CD4-positive, alpha-beta T cell treated with Interferon alpha-2 for 1 hour (primary cell): ENCODE measurements at regions not wholly inside any gene's neighbourhood (a gene's known extent, or its start where the extent isn't known, plus 50 kb on each side); places are given as distances from the start of the nearest gene placed in this dataset.
"Not testable (repeated sequence)": the region's sequence is repeated elsewhere in the genome, so short reads cannot be mapped to it uniquely, and the experiment has no call there.

Experiments used
- DNase-seq, 2 donors: peaks; one replicate each; pipeline ENCODE4 v3.0.0-alpha.2; 2020 to 2022

GRCh38 chr6:44049989-44050871 is 77.0 kb downstream of the MRPL14 start:
- DNase-seq = no peak

GRCh38 chr6:44049163-44049988 is 77.9 kb downstream of the MRPL14 start:
- DNase-seq = no peak

GRCh38 chr6:44048277-44048676 is 79.0 kb downstream of the MRPL14 start:
- DNase-seq = no peak

GRCh38 chr6:44047801-44048200 is 79.5 kb downstream of the MRPL14 start:
- DNase-seq = no peak

GRCh38 chr6:44047179-44047546 is 80.1 kb downstream of the MRPL14 start:
- DNase-seq = no peak

GRCh38 chr6:44046516-44047178 is 80.6 kb downstream of the MRPL14 start:
- DNase-seq = no peak

- DNase-seq = no peak
These were observed 81.6 kb downstream of the MRPL14 start for GRCh38 chr6:44045672-44046015.

- no peak for DNase-seq
These were observed 82.1 kb downstream of the MRPL14 start for GRCh38 chr6:44044940-44045671.

GRCh38 chr6:44044154-44044539 is 83.1 kb downstream of the MRPL14 start:
- DNase-seq = no peak

- no peak for DNase-seq
These were observed 83.6 kb downstream of the MRPL14 start for GRCh38 chr6:44043479-44044153.

- no peak for DNase-seq
These were observed 84.2 kb downstream of the MRPL14 start for GRCh38 chr6:44042989-44043478.

GRCh38 chr6:44042261-44042988 is 84.8 kb downstream of the MRPL14 start:
- DNase-seq = no peak

GRCh38 chr6:44041461-44042260 is 85.6 kb downstream of the MRPL14 start:
- no peak for DNase-seq

- DNase-seq = no peak
These were observed 86.5 kb downstream of the MRPL14 start for GRCh38 chr6:44040786-44041185.

GRCh38 chr6:44039839-44040350 is 87.4 kb downstream of the MRPL14 start:
- no peak for DNase-seq

- no peak for DNase-seq
These were observed 88.0 kb downstream of the MRPL14 start for GRCh38 chr6:44039191-44039719.

- DNase-seq = no peak
These were observed 88.6 kb downstream of the MRPL14 start for GRCh38 chr6:44038543-44039065.

- no peak for DNase-seq
These were observed 89.3 kb downstream of the MRPL14 start for GRCh38 chr6:44037847-44038542.

GRCh38 chr6:44037276-44037675 is 90.0 kb downstream of the MRPL14 start:
- not testable (repeated sequence) for DNase-seq
